GM21390 (cell line): ENCODE measurements at regions not wholly inside any gene's neighbourhood (a gene's known extent, or its start where the extent isn't known, plus 50 kb on each side); places are given as distances from the start of the nearest gene placed in this dataset.

Experiments used
- ATAC-seq: cut with Tn5 transposase; IDR thresholded peaks from one replicate; pipeline ENCODE4 v1.9.1; 2021; ENCODE audit not compliant: unreplicated experiment

GRCh38 chr13:34103854-34104253, 285.9 kb downstream of the RFC3 start:
- ATAC-seq, result no peak

- ATAC-seq, result no peak
Measured at GRCh38 chr13:34104853-34105252, 286.9 kb downstream of the RFC3 start.

GRCh38 chr13:34107806-34108205, 289.9 kb downstream of the RFC3 start:
- no peak for ATAC-seq

GRCh38 chr13:34108410-34108809, 290.5 kb downstream of the RFC3 start:
- no peak for ATAC-seq

DNA sequence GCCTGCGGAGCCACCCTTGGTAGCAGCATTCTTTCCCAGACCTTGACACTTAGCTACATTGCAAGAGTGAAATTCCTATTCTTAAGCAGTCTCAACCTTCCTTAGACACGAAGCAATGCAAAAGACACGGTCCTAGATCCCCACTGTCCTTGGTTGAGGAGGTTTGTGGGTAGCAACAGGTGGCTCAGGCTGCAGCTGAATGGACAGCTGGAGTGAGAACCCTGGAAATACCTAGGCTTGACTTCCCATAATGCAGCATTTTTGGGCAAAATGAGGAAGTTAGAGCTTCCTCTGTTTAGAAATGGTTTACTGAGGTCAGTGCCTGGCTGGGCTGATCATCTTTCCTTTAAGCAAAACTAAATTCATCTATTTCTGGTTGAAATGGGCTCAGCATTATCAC, 296.6 kb downstream of the RFC3 start:
- ATAC-seq, result no peak

DNA sequence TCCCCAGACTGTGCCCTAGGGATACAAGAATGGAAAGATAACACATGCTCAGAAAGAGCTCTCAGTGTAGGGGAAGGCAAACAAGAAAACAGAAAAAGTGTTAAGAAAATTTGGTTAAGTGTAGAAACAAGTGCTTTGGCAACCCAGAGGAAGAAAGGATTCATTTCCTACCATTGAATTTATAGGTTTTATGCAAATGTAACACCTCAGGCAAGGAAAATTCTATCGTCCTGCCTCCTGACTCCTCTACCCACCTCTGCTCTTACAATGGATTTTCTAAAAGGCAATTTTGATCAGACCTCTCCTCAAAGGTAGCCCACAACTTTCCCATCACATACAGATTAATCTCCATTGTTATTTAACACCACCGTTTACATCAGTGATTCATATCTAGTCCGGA, 298.7 kb downstream of the RFC3 start:
- ATAC-seq, result no peak

DNA sequence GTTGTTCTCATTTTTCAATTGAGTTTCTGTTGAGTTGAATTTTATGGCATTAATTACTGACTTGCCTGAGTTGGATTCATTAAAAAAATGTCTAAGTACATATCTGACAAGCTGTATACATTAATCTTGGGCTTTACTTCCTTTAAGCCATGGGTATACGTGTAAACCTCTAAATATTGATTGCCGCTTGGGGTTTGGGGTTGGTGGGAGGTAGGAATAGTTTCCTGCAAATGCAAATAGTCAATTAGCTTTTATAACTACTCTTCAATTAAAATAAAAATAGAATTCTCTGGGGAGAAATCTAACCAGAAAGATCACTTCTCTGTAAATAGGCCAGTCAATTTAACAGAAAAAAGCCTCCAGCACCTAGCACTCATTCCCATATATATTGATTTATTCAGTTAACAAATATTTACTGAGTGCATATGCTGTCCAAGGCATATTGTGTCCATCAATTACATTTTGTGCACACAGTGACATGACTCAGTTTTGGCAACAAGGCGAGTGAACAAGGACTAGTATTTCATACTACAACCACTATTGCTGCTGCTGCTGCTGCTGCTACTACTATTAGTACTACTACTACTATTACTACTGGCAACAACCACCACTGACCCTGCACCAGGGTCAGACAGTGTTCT, 306.8 kb downstream of the RFC3 start:
- ATAC-seq, result no peak

- ATAC-seq, result no peak
Measured at GRCh38 chr13:34127523-34127922, 309.6 kb downstream of the RFC3 start.

- no peak for ATAC-seq
Measured at GRCh38 chr13:34128661-34129060, 310.7 kb downstream of the RFC3 start.

- ATAC-seq, result no peak
Measured at GRCh38 chr13:34129436-34129835, 311.5 kb downstream of the RFC3 start.

- no peak for ATAC-seq
Measured at GRCh38 chr13:34137200-34137599, 319.3 kb downstream of the RFC3 start.

GRCh38 chr13:34139660-34140227, 321.8 kb downstream of the RFC3 start:
- no peak for ATAC-seq

DNA sequence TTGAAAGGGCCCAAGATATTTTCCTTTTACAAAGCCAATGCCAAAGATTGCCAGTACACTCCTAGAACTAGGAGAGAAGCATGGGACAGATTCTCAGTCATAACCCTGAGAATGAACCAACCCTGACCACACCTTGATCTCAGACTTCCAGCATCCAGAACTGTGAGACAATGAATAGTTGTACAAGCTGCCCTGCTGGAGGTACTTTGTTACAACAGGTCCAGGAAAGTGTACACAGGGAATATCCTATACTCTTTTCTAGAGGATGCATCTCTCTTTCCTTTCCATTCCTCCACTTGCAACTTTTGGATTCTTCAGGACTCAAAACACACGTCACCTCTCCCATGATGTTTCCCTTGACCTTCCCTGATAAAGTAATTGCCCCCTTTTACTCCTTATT, 325.7 kb downstream of the RFC3 start:
- no peak for ATAC-seq

GRCh38 chr13:34144142-34144541, 326.2 kb downstream of the RFC3 start:
- ATAC-seq, result no peak

GRCh38 chr13:34145061-34145460, 327.1 kb downstream of the RFC3 start:
- ATAC-seq, result no peak

GRCh38 chr13:34148359-34148758, 330.4 kb downstream of the RFC3 start:
- no peak for ATAC-seq

- ATAC-seq, result no peak
Measured at GRCh38 chr13:34151885-34152284, 333.9 kb downstream of the RFC3 start.

- no peak for ATAC-seq
Measured at GRCh38 chr13:34152409-34152808, 334.5 kb downstream of the RFC3 start.

DNA sequence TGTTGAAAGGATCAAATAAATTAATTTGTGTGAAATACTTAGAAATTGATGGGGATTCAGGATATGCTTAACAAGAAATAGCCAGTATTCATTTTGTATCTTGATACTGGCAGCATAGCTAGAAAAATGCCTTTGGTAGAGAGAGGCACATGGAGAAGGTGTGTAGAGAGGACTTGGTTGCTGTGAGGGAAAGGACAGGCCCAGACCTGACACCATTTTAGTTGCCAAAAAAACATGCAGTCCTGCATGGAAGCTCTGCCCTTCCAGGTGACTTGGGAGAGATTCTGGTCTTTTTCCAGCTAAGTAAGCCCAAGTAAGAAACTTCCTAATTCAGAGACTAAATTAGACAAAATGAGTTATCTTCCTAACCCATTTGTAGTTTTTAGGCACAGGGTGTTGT, 335.0 kb downstream of the RFC3 start:
- no peak for ATAC-seq

DNA sequence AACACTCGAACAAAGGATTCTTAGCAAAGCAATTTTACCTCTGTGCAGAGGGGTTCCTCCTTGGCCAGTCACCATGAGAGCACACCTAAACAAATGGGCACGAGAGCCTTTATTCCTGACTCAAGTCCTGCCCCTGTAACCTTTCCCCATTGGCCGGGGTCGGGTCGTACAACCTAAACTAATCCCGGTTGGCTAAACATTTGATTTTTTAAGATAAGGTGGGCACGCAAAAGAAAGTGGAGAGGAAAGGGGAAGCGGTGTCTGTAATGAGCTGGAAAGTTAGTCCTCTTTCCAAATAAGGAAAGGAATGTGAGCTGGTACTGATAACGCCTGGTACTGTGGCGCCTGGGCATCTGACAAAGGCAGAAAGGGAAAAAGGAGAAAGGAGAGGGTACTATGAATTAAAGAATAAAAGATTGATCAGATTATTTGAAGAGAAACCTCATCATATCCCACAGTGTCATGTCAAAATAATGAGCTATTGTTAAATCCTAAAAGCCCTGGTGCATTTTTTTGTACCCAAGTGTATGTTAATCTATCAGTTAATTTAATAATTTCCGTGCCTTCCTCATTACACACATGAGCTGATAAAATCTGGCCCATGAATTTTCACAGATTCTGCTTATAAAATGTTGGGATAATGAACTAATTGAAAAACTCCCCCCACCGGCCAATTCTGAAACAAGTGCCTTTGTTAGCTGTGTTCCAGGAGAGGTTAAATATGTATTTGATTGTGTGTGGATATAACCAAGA, 335.7 kb downstream of the RFC3 start:
- no peak for ATAC-seq

DNA sequence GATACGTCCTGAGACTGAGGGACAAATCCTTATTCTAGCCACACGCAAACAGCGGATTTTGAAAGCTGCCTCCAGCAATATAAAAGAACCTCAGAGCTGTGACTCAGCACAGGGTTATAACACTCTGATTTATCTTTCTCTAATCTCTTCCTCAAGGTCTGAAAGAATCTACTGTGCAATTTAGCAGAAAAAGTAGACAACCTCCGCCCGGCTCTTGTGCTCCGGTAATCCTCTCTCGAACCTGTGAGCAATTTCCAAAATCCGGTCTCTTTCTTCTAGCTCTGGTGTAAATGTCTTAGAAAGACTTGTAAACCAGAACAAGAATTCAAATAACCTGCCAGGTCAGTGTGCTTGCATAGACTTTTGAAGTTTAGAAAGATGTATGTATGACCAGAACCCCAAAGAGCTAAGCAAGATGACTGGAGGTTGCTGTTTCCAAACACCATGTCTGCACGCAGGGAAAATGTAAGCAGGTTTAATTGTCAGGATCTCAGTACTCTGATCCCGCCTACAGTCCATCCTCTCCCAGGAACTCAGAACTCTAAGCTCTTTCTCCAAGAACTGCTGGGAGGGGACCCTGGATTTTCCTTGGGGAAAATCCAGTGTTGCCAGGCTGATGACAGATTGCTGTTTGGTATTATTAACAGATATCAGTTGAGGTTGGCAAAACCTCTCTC, 338.1 kb downstream of the RFC3 start:
- no peak for ATAC-seq

- ATAC-seq, result peak; percentile 100
Measured at GRCh38 chr13:34156841-34157365, 339.0 kb downstream of the RFC3 start.
